ENCODE measurements at regions not wholly inside any gene's neighbourhood (a gene's known extent, or its start where the extent isn't known, plus 50 kb on each side); places are given as distances from the start of the nearest gene placed in this dataset.

GRCh38 chr5:97501286-97501964 lies 318.4 kb upstream of the RIOK2 start:
- TF ChIP-seq, protein P1, sequence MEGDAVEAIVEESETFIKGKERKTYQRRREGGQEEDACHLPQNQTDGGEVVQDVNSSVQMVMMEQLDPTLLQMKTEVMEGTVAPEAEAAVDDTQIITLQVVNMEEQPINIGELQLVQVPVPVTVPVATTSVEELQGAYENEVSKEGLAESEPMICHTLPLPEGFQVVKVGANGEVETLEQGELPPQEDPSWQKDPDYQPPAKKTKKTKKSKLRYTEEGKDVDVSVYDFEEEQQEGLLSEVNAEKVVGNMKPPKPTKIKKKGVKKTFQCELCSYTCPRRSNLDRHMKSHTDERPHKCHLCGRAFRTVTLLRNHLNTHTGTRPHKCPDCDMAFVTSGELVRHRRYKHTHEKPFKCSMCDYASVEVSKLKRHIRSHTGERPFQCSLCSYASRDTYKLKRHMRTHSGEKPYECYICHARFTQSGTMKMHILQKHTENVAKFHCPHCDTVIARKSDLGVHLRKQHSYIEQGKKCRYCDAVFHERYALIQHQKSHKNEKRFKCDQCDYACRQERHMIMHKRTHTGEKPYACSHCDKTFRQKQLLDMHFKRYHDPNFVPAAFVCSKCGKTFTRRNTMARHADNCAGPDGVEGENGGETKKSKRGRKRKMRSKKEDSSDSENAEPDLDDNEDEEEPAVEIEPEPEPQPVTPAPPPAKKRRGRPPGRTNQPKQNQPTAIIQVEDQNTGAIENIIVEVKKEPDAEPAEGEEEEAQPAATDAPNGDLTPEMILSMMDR (conservative IDR thresholded peaks at IDR 0.05; ENCODE audit: low read depth, low read length), result no peak
- no peak for TF ChIP-seq EZH2 (IDR thresholded peaks at IDR 0.05; ENCODE audit: borderline replicate concordance, low read depth, low read length, poor library complexity, severe bottlenecking)
